Caco-2 (cell line): ENCODE measurements at regions not wholly inside any gene's neighbourhood (a gene's known extent, or its start where the extent isn't known, plus 50 kb on each side); places are given as distances from the start of the nearest gene placed in this dataset.

ENCODE experiments used
- BruUV-seq: library from RNA; stranded (reverse); fragments of 400-500 nt; replicated peaks from 2 replicates; lab custom pipeline; 2021; lab: Mats Ljungman, UMichigan
- CTCF ChIA-PET: fragments of 300-600 bp; sonication (Branson Sonifier 250); formaldehyde crosslinking; loops from one replicate; lab custom pipeline; 2022; ENCODE audit warnings: antibody characterized with exemption; lab: Charles Lee
- POLR2A ChIA-PET: fragments of 300-600 bp; sonication (Branson Sonifier 250); formaldehyde crosslinking; loops from one replicate; lab custom pipeline; 2022; ENCODE audit warnings: antibody characterized with exemption; lab: Charles Lee
- DNase-seq, 2 experiments: peaks; one replicate each; pipeline versions ENCODE4 v3.0.0 to v3.0.0-alpha.2; 2020 to 2022
- H3K27me3 ChIP-seq: replicated peaks from 2 replicates; pipeline ENCODE4 v1.6.0; 2011; ENCODE audit warnings: low read length; ENCODE audit not compliant: control insufficient read depth, insufficient read depth
- H3K36me3 ChIP-seq: 2 replicates; pipeline ENCODE4 v1.5.1; 2011; ENCODE audit warnings: low read length; ENCODE audit not compliant: control insufficient read depth, insufficient read depth
- H3K4me1 ChIP-seq: fragments of 250-450 bp; sonication (Bioruptor Pico); 2 replicates; pipeline ENCODE4 v1.5.1; 2020; ENCODE audit warnings: mild to moderate bottlenecking
- H3K4me3 ChIP-seq: 2 replicates; pipeline ENCODE4 v1.5.1; 2011; ENCODE audit warnings: low read depth, mild to moderate bottlenecking, control low read depth, low read length
- H3K9me3 ChIP-seq: fragments of 250-450 bp; sonication (Bioruptor Pico); 2 replicates; pipeline ENCODE4 v1.5.1; 2020; ENCODE audit warnings: mild to moderate bottlenecking, moderate library complexity
- H3K27ac Mint-ChIP-seq: one replicate; pipeline ENCODE4 v1.8.0; 2022; ENCODE audit warnings: mixed read lengths; ENCODE audit not compliant: unreplicated experiment
- H3K27me3 Mint-ChIP-seq: one replicate; pipeline ENCODE4 v1.8.0; 2022; ENCODE audit warnings: mixed read lengths; ENCODE audit not compliant: insufficient read depth, unreplicated experiment
- H3K36me3 Mint-ChIP-seq: one replicate; pipeline ENCODE4 v1.8.0; 2022; ENCODE audit warnings: mild to moderate bottlenecking, mixed read lengths; ENCODE audit not compliant: insufficient read depth, unreplicated experiment
- H3K4me1 Mint-ChIP-seq: one replicate; pipeline ENCODE4 v1.8.0; 2022; ENCODE audit warnings: low read depth, mixed read lengths; ENCODE audit not compliant: unreplicated experiment
- H3K4me3 Mint-ChIP-seq: one replicate; pipeline ENCODE4 v1.8.0; 2022; ENCODE audit warnings: mild to moderate bottlenecking, moderate library complexity, mixed read lengths; ENCODE audit not compliant: unreplicated experiment
- H3K9me3 Mint-ChIP-seq: one replicate; pipeline ENCODE4 v1.8.0; 2022; ENCODE audit warnings: mixed read lengths; ENCODE audit not compliant: unreplicated experiment
- intact Hi-C: fragments of 100-400 bp; cut with micrococcal nuclease; formaldehyde crosslinking; loops from one replicate; pipeline ENCODE4 v1.10.0; 2022; ENCODE audit not compliant: unreplicated experiment
- TF ChIP-seq, protein P1 (sequence below), 2 experiments: fragments of 200-600 bp in 1 of 2; IDR thresholded peaks; 1 replicate in 1 of 2; 2 replicates in 1 of 2; pipeline versions ENCODE4 v1.5.1 to v1.8.0; 2011 to 2022; ENCODE audit warnings: antibody characterized with exemption in 1 of 2, control low read depth in 1 of 2, inconsistent platforms in 1 of 2, low read depth in 1 of 2, low read length in 1 of 2, mild to moderate bottlenecking in 1 of 2, moderate library complexity in 1 of 2; ENCODE audit not compliant: insufficient read depth in 1 of 2, severe bottlenecking in 1 of 2, unreplicated experiment in 1 of 2

DNA sequence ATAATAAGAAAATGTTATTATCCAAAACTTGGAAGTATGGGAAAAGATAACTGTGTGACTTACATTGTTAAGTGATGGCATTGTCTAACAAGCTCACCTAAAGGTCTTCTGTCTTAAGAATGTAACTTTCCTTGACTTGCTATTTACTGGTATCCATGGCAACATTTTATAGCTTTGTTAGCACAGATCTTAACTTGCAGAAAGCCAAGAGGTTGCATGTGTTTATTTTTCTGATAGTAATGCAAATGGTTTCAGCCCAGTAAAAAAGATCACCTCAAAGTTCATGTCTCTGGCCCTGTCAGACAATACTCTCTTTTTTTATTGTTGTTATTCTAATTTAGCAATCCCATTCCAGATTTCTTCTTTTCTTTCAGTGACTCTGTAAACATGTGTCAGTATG is 425.3 kb downstream of the SPRY1 start:
- H3K4me3 Mint-ChIP-seq: no peak overlapping the region
- H3K9me3 Mint-ChIP-seq: no peaks in the 10 kb centered on the region
- TF ChIP-seq, protein P1, sequence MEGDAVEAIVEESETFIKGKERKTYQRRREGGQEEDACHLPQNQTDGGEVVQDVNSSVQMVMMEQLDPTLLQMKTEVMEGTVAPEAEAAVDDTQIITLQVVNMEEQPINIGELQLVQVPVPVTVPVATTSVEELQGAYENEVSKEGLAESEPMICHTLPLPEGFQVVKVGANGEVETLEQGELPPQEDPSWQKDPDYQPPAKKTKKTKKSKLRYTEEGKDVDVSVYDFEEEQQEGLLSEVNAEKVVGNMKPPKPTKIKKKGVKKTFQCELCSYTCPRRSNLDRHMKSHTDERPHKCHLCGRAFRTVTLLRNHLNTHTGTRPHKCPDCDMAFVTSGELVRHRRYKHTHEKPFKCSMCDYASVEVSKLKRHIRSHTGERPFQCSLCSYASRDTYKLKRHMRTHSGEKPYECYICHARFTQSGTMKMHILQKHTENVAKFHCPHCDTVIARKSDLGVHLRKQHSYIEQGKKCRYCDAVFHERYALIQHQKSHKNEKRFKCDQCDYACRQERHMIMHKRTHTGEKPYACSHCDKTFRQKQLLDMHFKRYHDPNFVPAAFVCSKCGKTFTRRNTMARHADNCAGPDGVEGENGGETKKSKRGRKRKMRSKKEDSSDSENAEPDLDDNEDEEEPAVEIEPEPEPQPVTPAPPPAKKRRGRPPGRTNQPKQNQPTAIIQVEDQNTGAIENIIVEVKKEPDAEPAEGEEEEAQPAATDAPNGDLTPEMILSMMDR (IDR thresholded peaks at IDR 0.05; ENCODE audit: insufficient read depth in 1 of 2, low read depth in 1 of 2, low read length in 1 of 2, severe bottlenecking in 1 of 2, unreplicated experiment in 1 of 2): no peak
- H3K36me3 Mint-ChIP-seq: no peaks in the 10 kb centered on the region
- H3K27me3 ChIP-seq: no peaks in the 10 kb centered on the region
- intact Hi-C loops: no loop called here
- H3K9me3 ChIP-seq: no peaks in the 10 kb centered on the region
- ChIA-PET POLR2A (no interaction called here), CTCF (no interaction called here)
- H3K4me3 ChIP-seq: no peak overlapping the region
- H3K4me1 ChIP-seq: no peaks in the 10 kb centered on the region
- H3K36me3 ChIP-seq: no peaks in the 10 kb centered on the region
- BruUV-seq: no TSS peak
- peaks cover 7% of the 10 kb centered on the region for H3K4me1 Mint-ChIP-seq
- H3K27me3 Mint-ChIP-seq: no peaks in the 10 kb centered on the region
- no peak overlapping the region for H3K27ac Mint-ChIP-seq
- peak in 1 of 2 experiments; percentile 45 for DNase-seq

- CTCF ChIA-PET: no interaction called here
- H3K9me3 ChIP-seq: no peaks in the 10 kb centered on the region
- TF ChIP-seq, protein P1 (IDR thresholded peaks at IDR 0.05; ENCODE audit: insufficient read depth in 1 of 2, low read depth in 1 of 2, low read length in 1 of 2, severe bottlenecking in 1 of 2, unreplicated experiment in 1 of 2): no peak
- peaks cover 7% of the 10 kb centered on the region for H3K4me1 Mint-ChIP-seq
- no peak overlapping the region for H3K4me3 ChIP-seq
- no peaks in the 10 kb centered on the region for H3K27me3 ChIP-seq
- H3K27me3 Mint-ChIP-seq: no peaks in the 10 kb centered on the region
- H3K27ac Mint-ChIP-seq: no peak overlapping the region
- H3K4me1 ChIP-seq: no peaks in the 10 kb centered on the region
- POLR2A ChIA-PET: no interaction called here
- intact Hi-C loops: no loop called here
- no peaks in the 10 kb centered on the region for H3K36me3 Mint-ChIP-seq
- DNase-seq: no peak
- BruUV-seq: no TSS peak
- no peaks in the 10 kb centered on the region for H3K36me3 ChIP-seq
- H3K9me3 Mint-ChIP-seq: no peaks in the 10 kb centered on the region
- no peak overlapping the region for H3K4me3 Mint-ChIP-seq
Observed at GRCh38 chr4:123822353-123822752, 425.8 kb downstream of the SPRY1 start.

- CTCF ChIA-PET: interaction anchor here (0.6 kb wide), 1 partner anchor 180 kb away, joined by 3 read pairs; no protein-coding TSS in a partner anchor
- no peaks in the 10 kb centered on the region for H3K9me3 ChIP-seq
- BruUV-seq: no TSS peak
Observed at GRCh38 chr4:123823244-123823643, 426.6 kb downstream of the SPRY1 start.

More at GRCh38 chr4:123823244-123823643, 426.6 kb downstream of the SPRY1 start:
- peaks cover 7% of the 10 kb centered on the region for H3K4me1 Mint-ChIP-seq
- TF ChIP-seq, protein P1 (IDR thresholded peaks at IDR 0.05; ENCODE audit: insufficient read depth in 1 of 2, low read depth in 1 of 2, low read length in 1 of 2, severe bottlenecking in 1 of 2, unreplicated experiment in 1 of 2): no peak
- Histone ChIP-seq H3K36me3 (no peaks in the 10 kb centered on the region), H3K4me1 (no peaks in the 10 kb centered on the region), H3K4me3 (no peak overlapping the region), H3K27me3 (no peaks in the 10 kb centered on the region)
- H3K27me3 Mint-ChIP-seq: no peaks in the 10 kb centered on the region
- intact Hi-C loops: no loop called here
- no peak overlapping the region for H3K4me3 Mint-ChIP-seq
- POLR2A ChIA-PET: no interaction called here
- no peak for DNase-seq
- no peaks in the 10 kb centered on the region for H3K9me3 Mint-ChIP-seq
- no peaks in the 10 kb centered on the region for H3K36me3 Mint-ChIP-seq
- no peak overlapping the region for H3K27ac Mint-ChIP-seq
